HEK293 (cell line): ENCODE measurements at regions not wholly inside any gene's neighbourhood (a gene's known extent, or its start where the extent isn't known, plus 50 kb on each side); places are given as distances from the start of the nearest gene placed in this dataset.

Experiments used
- CTCF ChIA-PET: fragments of 350-600 bp; formaldehyde crosslinking; extraction: SDS; loops from one replicate; lab custom pipeline; 2021; ENCODE audit warnings: antibody characterized with exemption; lab: Yijun Ruan, JAX
- POLR2A ChIA-PET: fragments of 300-600 bp; formaldehyde crosslinking; extraction: SDS; loops from one replicate; lab custom pipeline; 2020; ENCODE audit warnings: antibody characterized with exemption, inconsistent platforms; lab: Yijun Ruan, JAX
- H3K27ac ChIP-seq: fragments of 200-500 bp; sonication (Bioruptor generic); 2 replicates; pipeline ENCODE4 v1.5.1; 2014; ENCODE audit warnings: low read depth, low read length, control low read depth, inconsistent platforms; ENCODE audit errors: extremely low read depth
- H3K36me3 ChIP-seq, 2 experiments: fragments of 200-500 bp in 1 of 2; sonication (Bioruptor generic) in 1 of 2; 1 replicate in 1 of 2; 2 replicates in 1 of 2; pipeline ENCODE4 v1.5.1; 2014 to 2017; ENCODE audit warnings: inconsistent platforms in 2 of 2, low read length in 2 of 2; ENCODE audit not compliant: control insufficient read depth in 2 of 2, insufficient read depth in 1 of 2
- H3K4me1 ChIP-seq: fragments of 200-500 bp; sonication (Bioruptor generic); 2 replicates; pipeline ENCODE4 v1.5.1; 2014; ENCODE audit warnings: mild to moderate bottlenecking, low read length, inconsistent platforms; ENCODE audit not compliant: control insufficient read depth, insufficient read depth
- H3K4me3 ChIP-seq: 2 replicates; pipeline ENCODE4 v1.5.1; 2011; ENCODE audit warnings: low read depth, mild to moderate bottlenecking, control low read depth, low read length, moderate library complexity
- H3K9me3 ChIP-seq: fragments of 200-500 bp; sonication (Bioruptor generic); 2 replicates; pipeline ENCODE4 v1.5.1; 2014; ENCODE audit warnings: low read depth, low read length, inconsistent platforms; ENCODE audit not compliant: control insufficient read depth, insufficient read depth
- EGR2 ChIP-seq: fragments of 450-650 bp; formaldehyde crosslinking; IDR thresholded peaks from 2 replicates; pipeline ENCODE4 v1.5.1; 2016; ENCODE audit warnings: low read depth, missing biosample characterization, missing genetic modification characterization
- GLIS2 ChIP-seq: fragments of 450-650 bp; formaldehyde crosslinking; IDR thresholded peaks from 2 replicates; pipeline ENCODE4 v1.5.1; 2016; ENCODE audit warnings: missing biosample characterization, missing genetic modification characterization
- INSM2 ChIP-seq: fragments of 450-650 bp; formaldehyde crosslinking; IDR thresholded peaks from 2 replicates; pipeline ENCODE4 v1.5.1; 2016; ENCODE audit warnings: missing biosample characterization, missing genetic modification characterization
- TRIM28 ChIP-seq: IDR thresholded peaks from 2 replicates; pipeline ENCODE4 v1.6.1; 2011; ENCODE audit warnings: low read length, control low read depth, borderline replicate concordance
- WT1 ChIP-seq: fragments of 450-650 bp; formaldehyde crosslinking; IDR thresholded peaks from 2 replicates; pipeline ENCODE4 v1.5.1; 2016; ENCODE audit warnings: missing biosample characterization, missing genetic modification characterization
- YY2 ChIP-seq: fragments of 450-650 bp; formaldehyde crosslinking; IDR thresholded peaks from 2 replicates; pipeline ENCODE4 v1.5.1; 2016; ENCODE audit warnings: missing biosample characterization, missing genetic modification characterization
- ZNF10 ChIP-seq: fragments of 450-650 bp; formaldehyde crosslinking; IDR thresholded peaks from 2 replicates; pipeline ENCODE4 v1.5.1; 2017; ENCODE audit warnings: missing biosample characterization, missing genetic modification characterization
- ZNF112 ChIP-seq: fragments of 450-650 bp; formaldehyde crosslinking; IDR thresholded peaks from 2 replicates; pipeline ENCODE4 v1.5.0; 2017; ENCODE audit warnings: missing biosample characterization, missing genetic modification characterization
- ZNF140 ChIP-seq: fragments of 450-650 bp; formaldehyde crosslinking; IDR thresholded peaks from 2 replicates; pipeline ENCODE4 v1.5.1; 2016; ENCODE audit warnings: missing biosample characterization, missing genetic modification characterization
- ZNF146 ChIP-seq: fragments of 450-650 bp; formaldehyde crosslinking; IDR thresholded peaks from 2 replicates; pipeline ENCODE4 v1.5.1; 2016; ENCODE audit warnings: missing biosample characterization, missing genetic modification characterization
- ZNF184 ChIP-seq: fragments of 450-650 bp; IDR thresholded peaks from 2 replicates; pipeline ENCODE4 v1.5.1; 2018; ENCODE audit warnings: missing biosample characterization, mild to moderate bottlenecking, missing genetic modification characterization
- ZNF2 ChIP-seq: fragments of 450-650 bp; formaldehyde crosslinking; IDR thresholded peaks from 2 replicates; pipeline ENCODE4 v1.5.1; 2016; ENCODE audit warnings: missing biosample characterization, missing genetic modification characterization
- ZNF266 ChIP-seq: fragments of 450-650 bp; formaldehyde crosslinking; IDR thresholded peaks from 2 replicates; pipeline ENCODE4 v1.5.1; 2016; ENCODE audit warnings: missing biosample characterization, missing genetic modification characterization, low read depth
- ZNF280C ChIP-seq: fragments of 450-650 bp; formaldehyde crosslinking; IDR thresholded peaks from 2 replicates; pipeline ENCODE4 v1.5.1; 2016; ENCODE audit warnings: missing biosample characterization, missing genetic modification characterization
- ZNF324 ChIP-seq: fragments of 450-650 bp; formaldehyde crosslinking; IDR thresholded peaks from 2 replicates; pipeline ENCODE4 v1.5.1; 2016; ENCODE audit warnings: missing biosample characterization, missing genetic modification characterization
- ZNF423 ChIP-seq: fragments of 450-650 bp; formaldehyde crosslinking; IDR thresholded peaks from 2 replicates; pipeline ENCODE4 v1.5.1; 2016; ENCODE audit warnings: missing biosample characterization, missing genetic modification characterization
- ZNF426 ChIP-seq: fragments of 450-650 bp; formaldehyde crosslinking; IDR thresholded peaks from 2 replicates; pipeline ENCODE4 v1.5.1; 2017; ENCODE audit warnings: missing biosample characterization, missing genetic modification characterization, mild to moderate bottlenecking, inconsistent platforms, moderate library complexity
- ZNF433 ChIP-seq: fragments of 450-650 bp; formaldehyde crosslinking; IDR thresholded peaks from 2 replicates; pipeline ENCODE4 v1.5.1; 2016; ENCODE audit warnings: missing biosample characterization, missing genetic modification characterization, low read depth
- ZNF473 ChIP-seq: fragments of 450-650 bp; formaldehyde crosslinking; IDR thresholded peaks from 2 replicates; pipeline ENCODE4 v1.5.1; 2017; ENCODE audit warnings: missing biosample characterization, missing genetic modification characterization
- ZNF692 ChIP-seq: fragments of 450-650 bp; formaldehyde crosslinking; IDR thresholded peaks from 2 replicates; pipeline ENCODE4 v1.5.1; 2016; ENCODE audit warnings: missing biosample characterization, missing genetic modification characterization
- ZNF747 ChIP-seq: fragments of 450-650 bp; formaldehyde crosslinking; IDR thresholded peaks from 2 replicates; pipeline ENCODE4 v1.5.1; 2016; ENCODE audit warnings: missing biosample characterization, missing genetic modification characterization
- TF ChIP-seq, protein P1 (sequence below): fragments of 450-650 bp; formaldehyde crosslinking; IDR thresholded peaks from 2 replicates; pipeline ENCODE4 v1.5.1; 2016; ENCODE audit warnings: missing biosample characterization, missing genetic modification characterization
- TF ChIP-seq, protein P2 (sequence below): fragments of 450-650 bp; formaldehyde crosslinking; IDR thresholded peaks from 2 replicates; pipeline ENCODE4 v1.5.1; 2016; ENCODE audit warnings: missing biosample characterization, missing genetic modification characterization, borderline replicate concordance

GRCh38 chr7:13563257-13563656 lies 426.2 kb downstream of the ETV1 start (continued):
- TF ChIP-seq, protein P1, sequence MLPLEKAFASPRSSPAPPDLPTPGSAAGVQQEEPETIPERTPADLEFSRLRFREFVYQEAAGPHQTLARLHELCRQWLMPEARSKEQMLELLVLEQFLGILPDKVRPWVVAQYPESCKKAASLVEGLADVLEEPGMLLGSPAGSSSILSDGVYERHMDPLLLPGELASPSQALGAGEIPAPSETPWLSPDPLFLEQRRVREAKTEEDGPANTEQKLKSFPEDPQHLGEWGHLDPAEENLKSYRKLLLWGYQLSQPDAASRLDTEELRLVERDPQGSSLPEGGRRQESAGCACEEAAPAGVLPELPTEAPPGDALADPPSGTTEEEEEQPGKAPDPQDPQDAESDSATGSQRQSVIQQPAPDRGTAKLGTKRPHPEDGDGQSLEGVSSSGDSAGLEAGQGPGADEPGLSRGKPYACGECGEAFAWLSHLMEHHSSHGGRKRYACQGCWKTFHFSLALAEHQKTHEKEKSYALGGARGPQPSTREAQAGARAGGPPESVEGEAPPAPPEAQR (tag by site-specific recombination) = no peak
- TF ChIP-seq ZNF146 (tag by site-specific recombination) (no peak), ZNF433 (tag by site-specific recombination) (no peak), ZNF426 (tag by site-specific recombination) (no peak), ZNF10 (no peak), EGR2 (no peak), ZNF747 (tag by site-specific recombination) (no peak)

DNA sequence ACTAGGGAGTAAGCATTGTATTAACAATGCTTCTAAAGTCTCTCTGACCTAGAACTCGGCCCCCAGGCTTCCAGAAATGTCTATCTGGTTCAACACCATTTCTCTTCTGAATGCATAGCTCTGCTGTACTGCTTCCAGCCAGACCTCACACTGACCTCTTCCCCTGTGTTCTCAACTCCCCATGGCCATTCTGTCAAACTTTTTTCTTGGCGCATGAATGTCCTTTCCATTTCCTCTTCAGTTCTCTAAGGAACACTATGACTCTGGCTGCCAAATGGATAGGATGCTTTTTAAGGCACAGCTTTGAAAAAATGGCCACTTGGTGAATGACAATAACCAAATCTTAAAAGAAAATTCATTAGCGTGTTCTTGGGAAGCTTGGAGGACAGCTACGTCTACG lies 425.8 kb downstream of the ETV1 start:
- ChIA-PET CTCF (no interaction called here), POLR2A (no interaction called here)
- no peak for TF ChIP-seq ZNF112 (tag by site-specific recombination)
- no peak for TF ChIP-seq ZNF266 (tag by site-specific recombination)
- no peak for TF ChIP-seq ZNF280C (tag by site-specific recombination)
- no peak for TF ChIP-seq ZNF2
- TF ChIP-seq, protein P2, sequence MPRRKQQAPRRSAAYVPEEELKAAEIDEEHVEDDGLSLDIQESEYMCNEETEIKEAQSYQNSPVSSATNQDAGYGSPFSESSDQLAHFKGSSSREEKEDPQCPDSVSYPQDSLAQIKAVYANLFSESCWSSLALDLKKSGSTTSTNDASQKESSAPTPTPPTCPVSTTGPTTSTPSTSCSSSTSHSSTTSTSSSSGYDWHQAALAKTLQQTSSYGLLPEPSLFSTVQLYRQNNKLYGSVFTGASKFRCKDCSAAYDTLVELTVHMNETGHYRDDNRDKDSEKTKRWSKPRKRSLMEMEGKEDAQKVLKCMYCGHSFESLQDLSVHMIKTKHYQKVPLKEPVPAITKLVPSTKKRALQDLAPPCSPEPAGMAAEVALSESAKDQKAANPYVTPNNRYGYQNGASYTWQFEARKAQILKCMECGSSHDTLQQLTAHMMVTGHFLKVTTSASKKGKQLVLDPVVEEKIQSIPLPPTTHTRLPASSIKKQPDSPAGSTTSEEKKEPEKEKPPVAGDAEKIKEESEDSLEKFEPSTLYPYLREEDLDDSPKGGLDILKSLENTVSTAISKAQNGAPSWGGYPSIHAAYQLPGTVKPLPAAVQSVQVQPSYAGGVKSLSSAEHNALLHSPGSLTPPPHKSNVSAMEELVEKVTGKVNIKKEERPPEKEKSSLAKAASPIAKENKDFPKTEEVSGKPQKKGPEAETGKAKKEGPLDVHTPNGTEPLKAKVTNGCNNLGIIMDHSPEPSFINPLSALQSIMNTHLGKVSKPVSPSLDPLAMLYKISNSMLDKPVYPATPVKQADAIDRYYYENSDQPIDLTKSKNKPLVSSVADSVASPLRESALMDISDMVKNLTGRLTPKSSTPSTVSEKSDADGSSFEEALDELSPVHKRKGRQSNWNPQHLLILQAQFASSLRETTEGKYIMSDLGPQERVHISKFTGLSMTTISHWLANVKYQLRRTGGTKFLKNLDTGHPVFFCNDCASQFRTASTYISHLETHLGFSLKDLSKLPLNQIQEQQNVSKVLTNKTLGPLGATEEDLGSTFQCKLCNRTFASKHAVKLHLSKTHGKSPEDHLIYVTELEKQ (tag by site-specific recombination) = no peak
- TF ChIP-seq, protein P1 (tag by site-specific recombination) = no peak
- no peak for TF ChIP-seq ZNF692 (tag by site-specific recombination)
- no peak for TF ChIP-seq YY2 (tag by site-specific recombination)
- TF ChIP-seq WT1 = no peak
- no peak for TF ChIP-seq ZNF184 (tag by site-specific recombination)
- no peak for TF ChIP-seq ZNF140
- TF ChIP-seq ZNF324 (tag by site-specific recombination) = no peak
- no peak for TF ChIP-seq INSM2
- no peak for TF ChIP-seq TRIM28
- no peak for TF ChIP-seq GLIS2
- no peak for TF ChIP-seq ZNF423 (tag by site-specific recombination)
- TF ChIP-seq ZNF473 = no peak
- no peak for TF ChIP-seq ZNF146 (tag by site-specific recombination)
- Histone ChIP-seq H3K4me1 (no peaks in the 10 kb centered on the region), H3K4me3 (no peak overlapping the region), H3K9me3 (no peaks in the 10 kb centered on the region), H3K36me3 (no peaks in the 10 kb centered on the region), H3K27ac (no peak overlapping the region)
